ENCODE measurements at regions not wholly inside any gene's neighbourhood (a gene's known extent, or its start where the extent isn't known, plus 50 kb on each side); places are given as distances from the start of the nearest gene placed in this dataset.

GRCh38 chr6:104614394-104614793 is 245.3 kb downstream of the HACE1 start:
- CTCF ChIA-PET (ENCODE audit: partially characterized antibody): interaction anchor here (1.3 to 1.5 kb wide), 2 partner anchors 9 to 17 kb away, joined by 3 to 6 read pairs; no protein-coding TSS in a partner anchor
- TF ChIP-seq RAD21 (IDR thresholded peaks at IDR 0.05 in 1 of 2, conservative IDR thresholded peaks at IDR 0.05 in 1 of 2; ENCODE audit: low read depth in 2 of 2, low read length in 2 of 2) (no peak), SP2 (IDR thresholded peaks at IDR 0.05; ENCODE audit: low read length) (no peak), RBBP5 (IDR thresholded peaks at IDR 0.05; ENCODE audit: borderline replicate concordance, low read depth, low read length) (no peak), RXRA (IDR thresholded peaks at IDR 0.05; ENCODE audit: insufficient read depth, low read depth, low read length) (no peak), PHF8 (conservative IDR thresholded peaks at IDR 0.05; ENCODE audit: low read depth, low read length) (no peak), SAP30 (IDR thresholded peaks at IDR 0.05; ENCODE audit: insufficient read depth, insufficient replicate concordance, low read length) (no peak), CHD1 (IDR thresholded peaks at IDR 0.05; ENCODE audit: low read depth, low read length) (no peak), CHD2 (IDR thresholded peaks at IDR 0.05; ENCODE audit: low read length) (no peak), HDAC6 (IDR thresholded peaks at IDR 0.05; ENCODE audit: low read depth, low read length) (no peak), USF2 (IDR thresholded peaks at IDR 0.05; ENCODE audit: low read length) (no peak), MAFK (IDR thresholded peaks at IDR 0.05; ENCODE audit: low read depth, low read length) (no peak), CREB1 (IDR thresholded peaks at IDR 0.05) (no peak)
- Histone ChIP-seq H3K9ac (replicated peaks in 1 of 4; ENCODE audit: extremely low read depth in 1 of 4, low read depth in 3 of 4, low read length in 3 of 4) (no peak overlapping the region), H3K79me1 (ENCODE audit: low read depth, low read length) (no peaks in the 10 kb centered on the region), H3K9me3 (ENCODE audit: insufficient read depth in 2 of 2, low read depth in 1 of 2, low read length in 1 of 2) (no peaks in the 10 kb centered on the region), H3K23me2 (ENCODE audit: low read depth, low read length) (no peaks in the 10 kb centered on the region), H4K8ac (ENCODE audit: extremely low read depth, insufficient read depth, low read length) (no peak overlapping the region), H3K27ac (ENCODE audit: low read depth, low read length) (no peak overlapping the region), H4K20me1 (replicated peaks in 1 of 2; ENCODE audit: control insufficient read depth in 1 of 2, insufficient read depth in 2 of 2, low read length in 2 of 2) (no peaks in the 10 kb centered on the region), H3K4ac (replicated peaks; ENCODE audit: insufficient read length, low read depth, low read length) (no peak overlapping the region), H3K23ac (ENCODE audit: insufficient read length) (no peak overlapping the region), H2BK5ac (ENCODE audit: low read depth, low read length) (no peak overlapping the region), H3K18ac (ENCODE audit: extremely low read depth, low read length) (no peak overlapping the region), H2AK5ac (ENCODE audit: low read depth, low read length) (no peak overlapping the region), H4K5ac (ENCODE audit: insufficient read length, low read depth, low read length) (no peak overlapping the region), H3K27me3 (replicated peaks in 1 of 4; ENCODE audit: control insufficient read depth in 3 of 4, extremely low read depth in 1 of 4, insufficient read depth in 3 of 4, low read length in 3 of 4) (no peaks in the 10 kb centered on the region), H2BK15ac (ENCODE audit: low read length) (no peak overlapping the region), H3K4me3 (ENCODE audit: extremely low read depth in 1 of 4, insufficient read depth in 2 of 4, low read depth in 3 of 4, low read length in 4 of 4) (no peak overlapping the region), H3K4me2 (ENCODE audit: insufficient read depth in 1 of 2, low read depth in 2 of 2, low read length in 2 of 2) (no peak overlapping the region), H4K91ac (replicated peaks; ENCODE audit: insufficient read length, low read length) (no peak overlapping the region), H2BK12ac (ENCODE audit: low read depth, low read length) (no peak overlapping the region), H3K36me3 (ENCODE audit: control insufficient read depth in 2 of 4, insufficient read depth in 4 of 4, low read length in 3 of 4) (no peaks in the 10 kb centered on the region), H3K4me1 (replicated peaks in 1 of 4; ENCODE audit: control insufficient read depth in 3 of 4, insufficient read depth in 4 of 4, low read length in 3 of 4) (0 out of 7 replicates have a peak, but pooled peaks cover 0 to 2% (median 0%) of the 10 kb centered on the region in 4 experiments), H2BK20ac (ENCODE audit: low read length) (no peak overlapping the region), H2BK120ac (replicated peaks; ENCODE audit: low read depth, low read length) (no peak overlapping the region), H3K14ac (ENCODE audit: insufficient read length) (no peak overlapping the region), H2AFZ (ENCODE audit: low read length) (no peak overlapping the region), H3K79me2 (ENCODE audit: control insufficient read depth in 1 of 2, insufficient read depth in 2 of 2, low read length in 2 of 2) (no peaks in the 10 kb centered on the region), H3K56ac (replicated peaks; ENCODE audit: insufficient read length, low read depth, low read length) (no peak overlapping the region)
- FAIRE-seq: no peak
- 100% methylated on average over 1 of the region's 1 CpG; no CpG with 5 or more reads in 1 of the 2 experiments for WGBS, 2 experiments (ENCODE audit: extremely low coverage in 1 of 2, insufficient coverage in 1 of 2, insufficient read length in 1 of 2, insufficient replicate concordance in 2 of 2, low coverage in 1 of 2, low lambda C conversion rate in 2 of 2, missing lambda C conversion rate in 1 of 2)
- no peak for DNase-seq (ENCODE audit: low read depth in 1 of 2, low spot score in 2 of 2)
- POLR2A ChIA-PET (ENCODE audit: partially characterized antibody): no interaction called here

All from H1 (cell line).